Ramos (cell line): ENCODE measurements at regions not wholly inside any gene's neighbourhood (a gene's known extent, or its start where the extent isn't known, plus 50 kb on each side); places are given as distances from the start of the nearest gene placed in this dataset.

Experiments used
- in situ Hi-C: fragments of 300-500 bp; cut with MboI; formaldehyde crosslinking; loops from one replicate; pipeline ENCODE4 v1.14.3; 2022; ENCODE audit warnings: low sequenced_read_pairs; ENCODE audit not compliant: unreplicated experiment

GRCh38 chr15:67010898-67011616 lies 54.3 kb upstream of the SMAD3 start:
- in situ Hi-C loops = no loop called here

GRCh38 chr15:67011617-67012005 lies 53.8 kb upstream of the SMAD3 start:
- in situ Hi-C loops = no loop called here

DNA sequence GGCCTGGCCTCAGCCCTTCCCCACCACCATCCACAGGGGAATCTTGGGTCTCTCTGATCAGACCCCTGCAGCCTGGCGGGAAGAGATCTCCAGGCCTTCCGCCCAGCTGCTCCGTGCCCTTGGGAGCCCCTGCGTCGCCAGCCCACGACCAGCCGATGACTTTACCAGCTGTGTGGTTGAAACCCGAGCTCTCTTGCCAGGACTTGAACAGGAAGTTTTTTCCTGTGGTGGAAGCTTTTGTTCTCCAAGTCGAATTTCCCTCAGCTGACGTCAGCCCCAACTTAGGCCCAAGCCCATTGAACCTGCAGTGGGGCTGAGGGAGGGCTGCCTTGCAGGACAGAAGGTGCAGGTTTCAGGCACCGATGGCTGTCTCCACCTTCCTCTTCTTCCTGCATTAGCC lies 51.7 kb upstream of the SMAD3 start:
- in situ Hi-C loops = no loop called here
